Fibroblast of mammary gland (primary cell): ENCODE measurements at regions not wholly inside any gene's neighbourhood (a gene's known extent, or its start where the extent isn't known, plus 50 kb on each side); places are given as distances from the start of the nearest gene placed in this dataset.
"Not testable (repeated sequence)": the region's sequence is repeated elsewhere in the genome, so short reads cannot be mapped to it uniquely, and the experiment has no call there.

ENCODE experiments used
- DNase-seq: peaks from one replicate; pipeline ENCODE4 v3.0.0-alpha.2; 2010; ENCODE audit warnings: low read depth
- H3K4me3 ChIP-seq: 2 replicates; pipeline ENCODE4 v1.5.1; 2011; ENCODE audit warnings: low read depth, mild to moderate bottlenecking, low read length, moderate library complexity; ENCODE audit not compliant: control insufficient read depth
- TF ChIP-seq, protein P1 (sequence below): conservative IDR thresholded peaks from 2 replicates; pipeline ENCODE4 v1.5.1; 2011; ENCODE audit warnings: low read depth, low read length, inconsistent platforms; ENCODE audit not compliant: control insufficient read depth, insufficient read depth

GRCh38 chr14:89093083-89093730, 268.8 kb downstream of the TTC8 start:
- DNase-seq = peak; percentile 11
- TF ChIP-seq, protein P1, sequence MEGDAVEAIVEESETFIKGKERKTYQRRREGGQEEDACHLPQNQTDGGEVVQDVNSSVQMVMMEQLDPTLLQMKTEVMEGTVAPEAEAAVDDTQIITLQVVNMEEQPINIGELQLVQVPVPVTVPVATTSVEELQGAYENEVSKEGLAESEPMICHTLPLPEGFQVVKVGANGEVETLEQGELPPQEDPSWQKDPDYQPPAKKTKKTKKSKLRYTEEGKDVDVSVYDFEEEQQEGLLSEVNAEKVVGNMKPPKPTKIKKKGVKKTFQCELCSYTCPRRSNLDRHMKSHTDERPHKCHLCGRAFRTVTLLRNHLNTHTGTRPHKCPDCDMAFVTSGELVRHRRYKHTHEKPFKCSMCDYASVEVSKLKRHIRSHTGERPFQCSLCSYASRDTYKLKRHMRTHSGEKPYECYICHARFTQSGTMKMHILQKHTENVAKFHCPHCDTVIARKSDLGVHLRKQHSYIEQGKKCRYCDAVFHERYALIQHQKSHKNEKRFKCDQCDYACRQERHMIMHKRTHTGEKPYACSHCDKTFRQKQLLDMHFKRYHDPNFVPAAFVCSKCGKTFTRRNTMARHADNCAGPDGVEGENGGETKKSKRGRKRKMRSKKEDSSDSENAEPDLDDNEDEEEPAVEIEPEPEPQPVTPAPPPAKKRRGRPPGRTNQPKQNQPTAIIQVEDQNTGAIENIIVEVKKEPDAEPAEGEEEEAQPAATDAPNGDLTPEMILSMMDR = no peak
- H3K4me3 ChIP-seq = no peak overlapping the region

DNA sequence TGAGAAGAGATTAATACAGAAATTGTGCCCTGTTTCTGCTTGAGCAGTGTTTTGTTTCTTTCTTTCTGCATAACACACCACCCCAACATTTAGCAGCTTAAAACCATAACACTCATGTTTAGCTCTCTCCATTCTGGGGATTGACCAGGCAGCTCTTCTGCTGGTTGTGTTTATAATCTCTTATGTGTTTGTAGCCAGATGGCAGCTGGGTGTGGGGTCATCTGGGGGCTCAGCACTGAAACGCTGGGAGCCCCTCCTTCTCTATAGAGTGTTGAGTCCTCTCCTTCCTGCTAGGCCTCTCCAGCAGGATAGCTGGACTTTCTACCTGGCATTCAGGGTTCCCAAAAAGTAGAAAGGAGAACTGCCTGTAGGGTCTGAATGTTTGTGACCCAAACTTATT, 270.6 kb downstream of the TTC8 start:
- DNase-seq = no peak
- no peak overlapping the region for H3K4me3 ChIP-seq
- TF ChIP-seq, protein P1 = no peak

DNA sequence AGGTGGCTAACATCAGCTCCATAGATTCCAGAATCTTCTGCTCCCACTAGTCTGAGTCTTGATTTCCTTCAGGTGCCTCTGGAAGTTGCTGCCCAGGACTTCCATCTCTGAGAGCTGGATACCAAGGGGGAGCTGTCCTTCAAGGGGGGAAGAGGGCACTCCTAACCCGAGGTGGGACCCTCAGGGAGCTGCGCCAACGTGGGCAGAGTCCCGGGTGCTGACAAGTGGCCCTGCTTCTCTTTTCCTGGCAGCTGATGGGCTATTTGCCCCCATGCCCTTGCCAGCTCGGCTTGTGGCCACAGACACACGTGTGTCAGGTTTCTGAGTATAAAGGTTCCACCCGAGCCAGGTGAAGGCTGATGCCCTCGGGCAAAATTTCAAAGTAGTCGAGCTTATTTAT, 272.5 kb downstream of the TTC8 start:
- TF ChIP-seq, protein P1 = no peak
- no peak for DNase-seq
- no peak overlapping the region for H3K4me3 ChIP-seq

DNA sequence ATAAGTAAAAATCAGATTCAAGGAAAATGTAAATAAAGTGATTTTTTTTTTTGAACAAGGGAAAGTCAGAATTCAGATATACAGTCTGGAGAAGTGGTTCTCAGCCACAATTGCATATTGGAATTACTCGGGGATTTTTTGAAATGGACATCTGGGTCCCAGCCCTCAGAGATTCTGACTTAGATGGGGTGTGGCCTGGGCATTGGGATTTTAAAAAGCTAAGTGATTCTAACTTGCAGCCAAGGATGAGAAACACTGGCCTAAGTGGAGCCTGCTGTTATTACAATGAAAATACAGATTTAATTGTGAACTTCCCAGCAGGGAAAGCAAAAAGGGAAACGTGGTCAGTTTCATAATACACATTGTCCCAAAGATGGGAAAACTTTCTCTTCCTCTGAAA, 273.8 kb downstream of the TTC8 start:
- DNase-seq = no peak
- no peak overlapping the region for H3K4me3 ChIP-seq
- TF ChIP-seq, protein P1 = no peak

DNA sequence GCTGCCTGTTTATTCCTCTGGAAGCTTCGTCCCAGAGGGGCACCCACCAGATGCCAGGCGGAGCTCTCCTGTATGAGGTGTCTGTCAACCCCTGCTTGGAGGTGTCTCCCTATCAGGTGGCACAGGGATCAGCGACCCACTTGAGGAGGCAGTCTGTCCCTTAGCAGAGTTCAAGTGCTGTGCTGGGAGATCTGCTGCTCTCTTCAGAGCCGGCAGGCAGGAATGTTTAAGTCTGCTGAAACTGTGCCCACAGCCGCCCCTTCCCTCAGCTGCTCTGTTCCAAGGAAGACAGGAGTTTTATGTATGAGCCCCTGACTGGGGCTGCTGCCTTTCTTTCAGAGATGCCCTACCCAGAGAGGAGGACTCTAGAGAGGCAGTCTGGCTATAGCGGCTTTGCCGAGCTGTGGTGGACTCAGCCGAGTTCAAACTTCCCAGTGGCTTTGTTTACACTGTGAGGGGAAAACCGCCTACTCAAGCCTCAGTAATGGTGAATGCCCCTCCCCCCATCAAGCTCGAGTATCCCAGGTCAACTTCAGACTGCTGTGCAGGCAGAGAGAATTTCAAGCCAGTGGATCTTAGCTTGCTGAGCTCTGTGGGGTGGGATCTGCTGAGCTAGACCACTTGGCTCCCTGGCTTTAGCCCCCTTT, 279.8 kb downstream of the TTC8 start:
- not testable (repeated sequence) for DNase-seq

GRCh38 chr14:89104861-89105260, 280.4 kb downstream of the TTC8 start:
- not testable (repeated sequence) for DNase-seq, H3K4me3 ChIP-seq

More for the DNA sequence above, 279.8 kb downstream of the TTC8 start:
- H3K4me3 ChIP-seq = not testable (repeated sequence)
